GM10248 (cell line): ENCODE measurements at regions not wholly inside any gene's neighbourhood (a gene's known extent, or its start where the extent isn't known, plus 50 kb on each side); places are given as distances from the start of the nearest gene placed in this dataset.

Experiments
- CTCF ChIA-PET: fragments of 300-600 bp; sonication (Branson Sonifier 250); formaldehyde crosslinking; extraction: SDS; loops from one replicate; lab custom pipeline; 2021; ENCODE audit warnings: antibody characterized with exemption; lab: Yijun Ruan, JAX
- POLR2A ChIA-PET: fragments of 350-650 bp; sonication (Branson Sonifier 250); formaldehyde crosslinking; extraction: SDS; loops from one replicate; lab custom pipeline; 2020; ENCODE audit warnings: antibody characterized with exemption; lab: Yijun Ruan, JAX
- DNase-seq: peaks from one replicate; pipeline ENCODE4 v3.0.0; 2012; ENCODE audit errors: extremely low spot score
- CTCF ChIP-seq: IDR thresholded peaks from 2 replicates; pipeline ENCODE4 v1.5.1; 2012; ENCODE audit warnings: mild to moderate bottlenecking, low read depth; ENCODE audit errors: extremely low read depth, missing control alignments, control extremely low read depth

- CTCF ChIA-PET, result no interaction called here
- DNase-seq, result no peak
- POLR2A ChIA-PET, result no interaction called here
- no peak for TF ChIP-seq CTCF
These were observed 1011.9 kb downstream of the CDH8 start for GRCh38 chr16:61024180-61024900.

GRCh38 chr16:61014869-61015268 lies 1021.4 kb downstream of the CDH8 start:
- CTCF ChIA-PET, result interaction anchor here (1.3 kb wide), 1 partner anchor 10 kb away, joined by 3 read pairs; no protein-coding TSS in a partner anchor
- POLR2A ChIA-PET, result no interaction called here
- DNase-seq, result no peak
- no peak for TF ChIP-seq CTCF

- POLR2A ChIA-PET, result no interaction called here
- no peak for TF ChIP-seq CTCF
- CTCF ChIA-PET, result interaction anchor here (1.6 kb wide), 1 partner anchor 12 kb away, joined by 4 read pairs; no protein-coding TSS in a partner anchor
- no peak for DNase-seq
These were observed 1028.5 kb downstream of the CDH8 start for GRCh38 chr16:61007694-61008093.

- ChIA-PET CTCF (interaction anchor here (1.5 kb wide), 1 partner anchor 10 kb away, joined by 4 read pairs; no protein-coding TSS in a partner anchor), POLR2A (no interaction called here)
- TF ChIP-seq CTCF, result no peak
- no peak for DNase-seq
These were observed 1030.3 kb downstream of the CDH8 start for GRCh38 chr16:61005952-61006351.

GRCh38 chr16:61002479-61003204 lies 1033.6 kb downstream of the CDH8 start:
- no peak for TF ChIP-seq CTCF
- ChIA-PET CTCF (no interaction called here), POLR2A (no interaction called here)
- DNase-seq, result no peak

- ChIA-PET CTCF (no interaction called here), POLR2A (no interaction called here)
- no peak for DNase-seq
- no peak for TF ChIP-seq CTCF
These were observed 1044.4 kb downstream of the CDH8 start for GRCh38 chr16:60991886-60992285.
